ENCODE measurements at regions not wholly inside any gene's neighbourhood (a gene's known extent, or its start where the extent isn't known, plus 50 kb on each side); places are given as distances from the start of the nearest gene placed in this dataset.
"Not testable (repeated sequence)": the region's sequence is repeated elsewhere in the genome, so short reads cannot be mapped to it uniquely, and the experiment has no call there.

- H2AFZ ChIP-seq (ENCODE audit: low read length); H3K9me3 ChIP-seq (ENCODE audit: insufficient read depth, low read depth, low read length); H3K9me2 ChIP-seq (replicated peaks; ENCODE audit: low read depth, low read length); H3K79me2 ChIP-seq (ENCODE audit: insufficient read depth, low read length); H3K36me3 ChIP-seq (ENCODE audit: insufficient read depth, low read length); H3K4me1 ChIP-seq (ENCODE audit: insufficient read depth, low read length, poor library complexity, severe bottlenecking); H3K4me3 ChIP-seq (ENCODE audit: low read length, poor library complexity, severe bottlenecking); H3K27me3 ChIP-seq (ENCODE audit: insufficient read depth, low read length, poor library complexity, severe bottlenecking); H3K4me2 ChIP-seq (ENCODE audit: low read depth, low read length, poor library complexity, severe bottlenecking); H3F3A ChIP-seq (ENCODE audit: low read depth); H4K20me1 ChIP-seq (ENCODE audit: insufficient read depth, low read length, poor library complexity, severe bottlenecking); H3K9ac ChIP-seq (ENCODE audit: low read depth, low read length, poor library complexity, severe bottlenecking): not testable (repeated sequence)
Measured at GRCh38 chr17:34038786-34039185, 216.3 kb upstream of the CCL2 start.

GRCh38 chr17:34039213-34039612, 215.9 kb upstream of the CCL2 start:
- H3K79me2 ChIP-seq (ENCODE audit: insufficient read depth, low read length); H3K4me2 ChIP-seq (ENCODE audit: low read depth, low read length, poor library complexity, severe bottlenecking); H3K4me3 ChIP-seq (ENCODE audit: low read length, poor library complexity, severe bottlenecking); H3K9ac ChIP-seq (ENCODE audit: low read depth, low read length, poor library complexity, severe bottlenecking); H3K27me3 ChIP-seq (ENCODE audit: insufficient read depth, low read length, poor library complexity, severe bottlenecking); H2AFZ ChIP-seq (ENCODE audit: low read length); H4K20me1 ChIP-seq (ENCODE audit: insufficient read depth, low read length, poor library complexity, severe bottlenecking); H3K9me3 ChIP-seq (ENCODE audit: insufficient read depth, low read depth, low read length); H3F3A ChIP-seq (ENCODE audit: low read depth); H3K9me2 ChIP-seq (replicated peaks; ENCODE audit: low read depth, low read length); H3K4me1 ChIP-seq (ENCODE audit: insufficient read depth, low read length, poor library complexity, severe bottlenecking); H3K36me3 ChIP-seq (ENCODE audit: insufficient read depth, low read length): not testable (repeated sequence)

GRCh38 chr17:34039759-34040555, 215.1 kb upstream of the CCL2 start:
- not testable (repeated sequence) for H3K4me3 ChIP-seq (ENCODE audit: low read length, poor library complexity, severe bottlenecking); H3K4me1 ChIP-seq (ENCODE audit: insufficient read depth, low read length, poor library complexity, severe bottlenecking); H3K4me2 ChIP-seq (ENCODE audit: low read depth, low read length, poor library complexity, severe bottlenecking); H3K9me3 ChIP-seq (ENCODE audit: insufficient read depth, low read depth, low read length); H3K79me2 ChIP-seq (ENCODE audit: insufficient read depth, low read length); H3K9me2 ChIP-seq (replicated peaks; ENCODE audit: low read depth, low read length); H3K36me3 ChIP-seq (ENCODE audit: insufficient read depth, low read length); H3K9ac ChIP-seq (ENCODE audit: low read depth, low read length, poor library complexity, severe bottlenecking); H3K27me3 ChIP-seq (ENCODE audit: insufficient read depth, low read length, poor library complexity, severe bottlenecking); H2AFZ ChIP-seq (ENCODE audit: low read length); H4K20me1 ChIP-seq (ENCODE audit: insufficient read depth, low read length, poor library complexity, severe bottlenecking); H3F3A ChIP-seq (ENCODE audit: low read depth)

GRCh38 chr17:34045990-34046389, 209.1 kb upstream of the CCL2 start:
- Histone ChIP-seq H3K27me3 (ENCODE audit: insufficient read depth, low read length, poor library complexity, severe bottlenecking) (no peaks in the 10 kb centered on the region), H3K36me3 (ENCODE audit: insufficient read depth, low read length) (no peaks in the 10 kb centered on the region), H3K4me3 (ENCODE audit: low read length, poor library complexity, severe bottlenecking) (no peak overlapping the region), H2AFZ (ENCODE audit: low read length) (no peak overlapping the region), H3K9ac (ENCODE audit: low read depth, low read length, poor library complexity, severe bottlenecking) (no peak overlapping the region), H3K4me1 (ENCODE audit: insufficient read depth, low read length, poor library complexity, severe bottlenecking) (no peaks in the 10 kb centered on the region), H3K79me2 (ENCODE audit: insufficient read depth, low read length) (no peaks in the 10 kb centered on the region), H4K20me1 (ENCODE audit: insufficient read depth, low read length, poor library complexity, severe bottlenecking) (no peaks in the 10 kb centered on the region), H3K9me3 (ENCODE audit: insufficient read depth, low read depth, low read length) (no peaks in the 10 kb centered on the region), H3K4me2 (ENCODE audit: low read depth, low read length, poor library complexity, severe bottlenecking) (no peak overlapping the region), H3K9me2 (replicated peaks; ENCODE audit: low read depth, low read length) (no peaks in the 10 kb centered on the region; the same call in 1 of the 2 replicates), H3F3A (ENCODE audit: low read depth) (no peaks in the 10 kb centered on the region)
- TF ChIP-seq CTCF (conservative IDR thresholded peaks at IDR 0.05; ENCODE audit: low read length) = no peak
- no peak for TF ChIP-seq EZH2phosphoT487 (IDR thresholded peaks at IDR 0.05; ENCODE audit: borderline replicate concordance)

Data from Loucy (cell line).